ENCODE measurements at regions not wholly inside any gene's neighbourhood (a gene's known extent, or its start where the extent isn't known, plus 50 kb on each side); places are given as distances from the start of the nearest gene placed in this dataset.

DNA sequence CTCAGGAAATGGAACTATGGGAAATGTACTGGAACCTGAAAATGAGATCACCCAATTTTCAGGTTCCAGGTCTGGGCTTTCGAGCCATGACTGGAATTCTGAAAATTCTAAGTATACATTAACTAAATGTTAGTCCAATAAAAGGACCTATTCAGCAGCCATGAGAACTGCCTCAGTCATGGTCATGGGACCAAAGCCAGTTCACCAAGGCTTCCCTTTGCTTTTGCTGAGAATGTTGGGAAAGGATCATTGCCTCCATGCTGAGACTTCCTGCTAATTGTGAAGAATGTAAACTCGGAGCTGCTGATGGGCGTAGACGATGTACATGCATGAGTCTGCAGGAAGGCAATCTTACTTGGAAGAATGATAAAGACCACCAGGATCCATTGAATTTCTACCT lies 624.4 kb upstream of the SOX11 start:
- ChIA-PET POLR2A (no interaction called here), CTCF (interaction anchor here (1.6 kb wide), 1 partner anchor 1108 kb away, joined by 7 read pairs; no protein-coding TSS in a partner anchor)
- no peak overlapping the region for H3K4me3 ChIP-seq (ENCODE audit: low read depth, low read length)
- no peak for TF ChIP-seq ZNF768 (tag by site-specific recombination; IDR thresholded peaks at IDR 0.05)
- TF ChIP-seq ZNF174 (tag by site-specific recombination; IDR thresholded peaks at IDR 0.05), result no peak
- no peak for TF ChIP-seq ZNF169 (tag by site-specific recombination; IDR thresholded peaks at IDR 0.05)
- no peak for TF ChIP-seq ZNF624 (tag by site-specific recombination; IDR thresholded peaks at IDR 0.05)
- TF ChIP-seq ZXDB (tag by site-specific recombination; IDR thresholded peaks at IDR 0.05), result no peak
- TF ChIP-seq ZNF211 (tag by site-specific recombination; IDR thresholded peaks at IDR 0.05; ENCODE audit: low read depth), result no peak
- no peak for TF ChIP-seq ZNF324 (tag by site-specific recombination; IDR thresholded peaks at IDR 0.05)
- TF ChIP-seq SCRT2 (tag by site-specific recombination; IDR thresholded peaks at IDR 0.05), result no peak
- no peaks in the 10 kb centered on the region for H3K36me3 ChIP-seq (ENCODE audit: control insufficient read depth in 2 of 2, insufficient read depth in 1 of 2, low read length in 2 of 2)
- H3K9me3 ChIP-seq (ENCODE audit: control insufficient read depth, insufficient read depth, low read depth, low read length), result no peaks in the 10 kb centered on the region
- no peak overlapping the region for H3K27ac ChIP-seq (ENCODE audit: extremely low read depth, low read depth, low read length)
- no peaks in the 10 kb centered on the region for H3K4me1 ChIP-seq (ENCODE audit: control insufficient read depth, insufficient read depth, low read length)

DNA sequence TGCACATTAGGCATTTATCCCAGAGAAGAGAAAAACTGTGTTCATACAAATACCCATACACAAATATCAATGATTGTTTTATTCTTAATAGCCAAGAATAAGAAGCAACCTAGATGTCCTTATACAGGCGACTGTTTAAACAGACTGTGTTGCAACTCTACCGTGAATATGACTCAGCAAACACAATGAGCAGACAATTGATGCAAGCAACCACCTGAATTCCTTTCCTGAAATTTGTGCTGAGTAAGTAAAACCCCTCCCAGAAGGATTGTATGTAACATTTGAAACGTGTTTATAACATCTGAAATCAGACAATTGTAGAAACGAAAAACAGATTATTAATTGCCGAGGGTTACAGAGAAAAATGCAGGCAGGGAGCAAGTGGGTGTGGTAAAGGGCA lies 621.9 kb upstream of the SOX11 start:
- Histone ChIP-seq H3K27ac (ENCODE audit: extremely low read depth, low read depth, low read length) (no peak overlapping the region), H3K4me1 (ENCODE audit: control insufficient read depth, insufficient read depth, low read length) (no peaks in the 10 kb centered on the region), H3K4me3 (ENCODE audit: low read depth, low read length) (no peak overlapping the region), H3K36me3 (ENCODE audit: control insufficient read depth in 2 of 2, insufficient read depth in 1 of 2, low read length in 2 of 2) (no peaks in the 10 kb centered on the region), H3K9me3 (ENCODE audit: control insufficient read depth, insufficient read depth, low read depth, low read length) (no peaks in the 10 kb centered on the region)
- POLR2A ChIA-PET, result no interaction called here
- TF ChIP-seq ZNF202 (tag by site-specific recombination; IDR thresholded peaks at IDR 0.05; ENCODE audit: borderline replicate concordance) (no peak), SETDB1 (IDR thresholded peaks at IDR 0.05; ENCODE audit: insufficient read length, low read length) (no peak), HOXC10 (CRISPR knock-in tag; IDR thresholded peaks at IDR 0.05) (no peak), ZNF514 (tag by site-specific recombination; IDR thresholded peaks at IDR 0.05) (no peak), ZNF350 (tag by site-specific recombination; IDR thresholded peaks at IDR 0.05) (no peak), SCRT1 (tag by site-specific recombination; IDR thresholded peaks at IDR 0.05; ENCODE audit: borderline replicate concordance) (no peak), GLI4 (tag by site-specific recombination; IDR thresholded peaks at IDR 0.05) (no peak), ZNF521 (tag by site-specific recombination; IDR thresholded peaks at IDR 0.05) (no peak), ZNF791 (tag by site-specific recombination; IDR thresholded peaks at IDR 0.05) (no peak), ZNF600 (tag by site-specific recombination; IDR thresholded peaks at IDR 0.05) (no peak), ZNF660 (tag by site-specific recombination; IDR thresholded peaks at IDR 0.05) (no peak), ZBTB7A (tag by site-specific recombination; IDR thresholded peaks at IDR 0.05; ENCODE audit: low read depth) (no peak), ZNF132 (tag by site-specific recombination; IDR thresholded peaks at IDR 0.05; ENCODE audit: borderline replicate concordance) (no peak), ZBTB1 (tag by site-specific recombination; IDR thresholded peaks at IDR 0.05) (no peak), RBAK (tag by site-specific recombination; IDR thresholded peaks at IDR 0.05) (no peak), ZNF157 (tag by site-specific recombination; IDR thresholded peaks at IDR 0.05) (no peak), MEIS1 (CRISPR knock-in tag; IDR thresholded peaks at IDR 0.05; ENCODE audit: borderline replicate concordance) (no peak)
- TF ChIP-seq, protein P1, sequence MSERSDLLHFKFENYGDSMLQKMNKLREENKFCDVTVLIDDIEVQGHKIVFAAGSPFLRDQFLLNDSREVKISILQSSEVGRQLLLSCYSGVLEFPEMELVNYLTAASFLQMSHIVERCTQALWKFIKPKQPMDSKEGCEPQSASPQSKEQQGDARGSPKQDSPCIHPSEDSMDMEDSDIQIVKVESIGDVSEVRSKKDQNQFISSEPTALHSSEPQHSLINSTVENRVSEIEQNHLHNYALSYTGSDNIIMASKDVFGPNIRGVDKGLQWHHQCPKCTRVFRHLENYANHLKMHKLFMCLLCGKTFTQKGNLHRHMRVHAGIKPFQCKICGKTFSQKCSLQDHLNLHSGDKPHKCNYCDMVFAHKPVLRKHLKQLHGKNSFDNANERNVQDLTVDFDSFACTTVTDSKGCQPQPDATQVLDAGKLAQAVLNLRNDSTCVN (tag by site-specific recombination; optimal IDR thresholded peaks at IDR 0.05), result no peak
- TF ChIP-seq, protein P2, sequence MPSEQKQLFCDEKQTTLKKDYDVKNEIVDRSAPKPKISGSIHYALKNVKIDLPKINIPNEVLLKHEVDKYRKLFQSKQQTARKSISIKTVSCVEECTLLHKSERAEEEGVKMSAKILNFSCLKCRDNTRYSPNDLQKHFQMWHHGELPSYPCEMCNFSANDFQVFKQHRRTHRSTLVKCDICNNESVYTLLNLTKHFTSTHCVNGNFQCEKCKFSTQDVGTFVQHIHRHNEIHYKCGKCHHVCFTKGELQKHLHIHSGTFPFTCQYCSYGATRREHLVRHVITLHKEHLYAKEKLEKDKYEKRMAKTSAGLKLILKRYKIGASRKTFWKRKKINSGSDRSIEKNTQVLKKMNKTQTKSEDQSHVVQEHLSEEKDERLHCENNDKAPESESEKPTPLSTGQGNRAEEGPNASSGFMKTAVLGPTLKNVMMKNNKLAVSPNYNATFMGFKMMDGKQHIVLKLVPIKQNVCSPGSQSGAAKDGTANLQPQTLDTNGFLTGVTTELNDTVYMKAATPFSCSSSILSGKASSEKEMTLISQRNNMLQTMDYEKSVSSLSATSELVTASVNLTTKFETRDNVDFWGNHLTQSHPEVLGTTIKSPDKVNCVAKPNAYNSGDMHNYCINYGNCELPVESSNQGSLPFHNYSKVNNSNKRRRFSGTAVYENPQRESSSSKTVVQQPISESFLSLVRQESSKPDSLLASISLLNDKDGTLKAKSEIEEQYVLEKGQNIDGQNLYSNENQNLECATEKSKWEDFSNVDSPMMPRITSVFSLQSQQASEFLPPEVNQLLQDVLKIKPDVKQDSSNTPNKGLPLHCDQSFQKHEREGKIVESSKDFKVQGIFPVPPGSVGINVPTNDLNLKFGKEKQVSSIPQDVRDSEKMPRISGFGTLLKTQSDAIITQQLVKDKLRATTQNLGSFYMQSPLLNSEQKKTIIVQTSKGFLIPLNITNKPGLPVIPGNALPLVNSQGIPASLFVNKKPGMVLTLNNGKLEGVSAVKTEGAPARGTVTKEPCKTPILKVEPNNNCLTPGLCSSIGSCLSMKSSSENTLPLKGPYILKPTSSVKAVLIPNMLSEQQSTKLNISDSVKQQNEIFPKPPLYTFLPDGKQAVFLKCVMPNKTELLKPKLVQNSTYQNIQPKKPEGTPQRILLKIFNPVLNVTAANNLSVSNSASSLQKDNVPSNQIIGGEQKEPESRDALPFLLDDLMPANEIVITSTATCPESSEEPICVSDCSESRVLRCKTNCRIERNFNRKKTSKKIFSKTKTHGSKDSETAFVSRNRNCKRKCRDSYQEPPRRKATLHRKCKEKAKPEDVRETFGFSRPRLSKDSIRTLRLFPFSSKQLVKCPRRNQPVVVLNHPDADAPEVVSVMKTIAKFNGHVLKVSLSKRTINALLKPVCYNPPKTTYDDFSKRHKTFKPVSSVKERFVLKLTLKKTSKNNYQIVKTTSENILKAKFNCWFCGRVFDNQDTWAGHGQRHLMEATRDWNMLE (tag by site-specific recombination; conservative IDR thresholded peaks at IDR 0.05; ENCODE audit: low read depth), result no peak
- CTCF ChIA-PET, result no interaction called here
